SU-DHL-6 (cell line): ENCODE measurements at regions not wholly inside any gene's neighbourhood (a gene's known extent, or its start where the extent isn't known, plus 50 kb on each side); places are given as distances from the start of the nearest gene placed in this dataset.

Experiments
- H2AFZ ChIP-seq: fragments of 200-600 bp; sonication (generic); 2 replicates; pipeline ENCODE4 v1.6.1; 2014; ENCODE audit warnings: low read depth, mild to moderate bottlenecking, moderate library complexity, mixed read lengths, antibody characterized with exemption, low read length; ENCODE audit not compliant: severe bottlenecking
- H3F3A ChIP-seq: fragments of 200-600 bp; shearing (Covaris generic); 2 replicates; pipeline ENCODE4 v1.6.0; 2016; ENCODE audit warnings: antibody characterized with exemption, mild to moderate bottlenecking; ENCODE audit not compliant: insufficient read depth
- H3K27ac ChIP-seq: fragments of 200-600 bp; sonication (generic); 2 replicates; pipeline ENCODE4 v1.5.1; 2016; ENCODE audit warnings: low read depth, mild to moderate bottlenecking, low read length, moderate library complexity, mixed read lengths
- H3K27me3 ChIP-seq: fragments of 200-600 bp; sonication (generic), shearing (Covaris generic); 2 replicates; pipeline ENCODE4 v1.6.0; 2014; ENCODE audit warnings: mild to moderate bottlenecking, low read length
- H3K36me3 ChIP-seq: fragments of 200-600 bp; sonication (generic); 2 replicates; pipeline ENCODE4 v1.6.1; 2014; ENCODE audit warnings: mild to moderate bottlenecking, low read length, mixed read lengths
- H3K4me2 ChIP-seq: fragments of 300-600, 200-600 bp; shearing (Covaris generic), sonication (generic); 2 replicates; pipeline ENCODE4 v1.6.0; 2014; ENCODE audit warnings: low read length, low read depth, mild to moderate bottlenecking; ENCODE audit not compliant: poor library complexity, severe bottlenecking
- H3K4me3 ChIP-seq: fragments of 200-600 bp; sonication (generic); 2 replicates; pipeline ENCODE4 v1.5.1; 2014; ENCODE audit warnings: antibody characterized with exemption, low read length, mild to moderate bottlenecking, mixed read lengths; ENCODE audit not compliant: insufficient read depth, poor library complexity, severe bottlenecking
- H3K79me2 ChIP-seq: fragments of 200-600 bp; sonication (generic); 2 replicates; pipeline ENCODE4 v1.6.1; 2014; ENCODE audit warnings: mild to moderate bottlenecking, low read length, moderate library complexity; ENCODE audit not compliant: insufficient read depth
- H3K9ac ChIP-seq: fragments of 200-600 bp; sonication (generic); 2 replicates; pipeline ENCODE4 v1.7.0; 2014; ENCODE audit warnings: mild to moderate bottlenecking, low read length
- H3K9me2 ChIP-seq: fragments of 200-600 bp; sonication (generic); replicated peaks from 2 replicates; pipeline ENCODE4 v1.6.1; 2014; ENCODE audit warnings: low read length; ENCODE audit not compliant: insufficient read depth
- H3K9me3 ChIP-seq: fragments of 200-600 bp; sonication (generic); 2 replicates; pipeline ENCODE4 v1.6.1; 2014; ENCODE audit warnings: low read length, mixed read lengths; ENCODE audit not compliant: insufficient read depth
- H4K20me1 ChIP-seq: fragments of 200-600 bp; sonication (generic); 2 replicates; pipeline ENCODE4 v1.6.1; 2014; ENCODE audit warnings: low read depth, mild to moderate bottlenecking, antibody characterized with exemption, low read length, moderate library complexity, mixed read lengths
- EZH2phosphoT487 ChIP-seq: fragments of 200-600 bp; sonication (generic), shearing (Covaris generic); conservative IDR thresholded peaks from 2 replicates; pipeline ENCODE4 v1.6.1; 2018; ENCODE audit warnings: mild to moderate bottlenecking, antibody characterized with exemption, low read length, moderate library complexity, mixed read lengths
- TF ChIP-seq, protein P1 (sequence below): fragments of 200-600 bp; sonication (generic); IDR thresholded peaks from one replicate; pipeline ENCODE4 v1.5.1; 2017; ENCODE audit warnings: antibody characterized with exemption, mild to moderate bottlenecking, low read length, moderate library complexity; ENCODE audit not compliant: insufficient read depth, poor library complexity, severe bottlenecking

DNA sequence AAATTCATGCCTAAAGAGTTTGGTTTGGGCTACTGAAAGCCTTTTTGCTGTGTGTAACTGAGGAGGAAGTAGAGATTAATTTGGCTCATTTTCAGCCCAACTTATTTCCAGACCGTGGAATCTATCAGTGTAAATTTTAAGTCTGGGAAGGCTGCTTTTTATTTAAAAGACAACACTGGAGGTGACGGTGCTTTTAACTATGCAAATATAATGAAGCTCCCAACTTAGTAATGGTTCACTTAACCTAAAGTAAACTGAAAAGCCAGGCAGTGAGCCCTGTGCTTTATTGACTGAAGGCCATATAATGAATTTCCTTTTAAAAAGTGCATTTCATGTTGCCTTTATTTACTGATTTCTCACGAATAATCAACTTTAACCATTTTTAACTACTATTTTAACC, 127.2 kb downstream of the NPY start:
- Histone ChIP-seq H3K9me3 (peaks cover 14% of the 10 kb centered on the region; the same call in 1 of the 2 replicates), H2AFZ (no peak overlapping the region), H4K20me1 (no peaks in the 10 kb centered on the region), H3K4me2 (no peak overlapping the region), H3K27me3 (no peaks in the 10 kb centered on the region), H3K9me2 (no peaks in the 10 kb centered on the region), H3K27ac (no peak overlapping the region), H3K79me2 (no peaks in the 10 kb centered on the region), H3K9ac (no peak overlapping the region), H3F3A (no peaks in the 10 kb centered on the region), H3K36me3 (0 out of 2 replicates have a peak, but pooled peaks cover 3% of the 10 kb centered on the region), H3K4me3 (no peak overlapping the region)
- no peak for TF ChIP-seq EZH2phosphoT487
- TF ChIP-seq, protein P1, sequence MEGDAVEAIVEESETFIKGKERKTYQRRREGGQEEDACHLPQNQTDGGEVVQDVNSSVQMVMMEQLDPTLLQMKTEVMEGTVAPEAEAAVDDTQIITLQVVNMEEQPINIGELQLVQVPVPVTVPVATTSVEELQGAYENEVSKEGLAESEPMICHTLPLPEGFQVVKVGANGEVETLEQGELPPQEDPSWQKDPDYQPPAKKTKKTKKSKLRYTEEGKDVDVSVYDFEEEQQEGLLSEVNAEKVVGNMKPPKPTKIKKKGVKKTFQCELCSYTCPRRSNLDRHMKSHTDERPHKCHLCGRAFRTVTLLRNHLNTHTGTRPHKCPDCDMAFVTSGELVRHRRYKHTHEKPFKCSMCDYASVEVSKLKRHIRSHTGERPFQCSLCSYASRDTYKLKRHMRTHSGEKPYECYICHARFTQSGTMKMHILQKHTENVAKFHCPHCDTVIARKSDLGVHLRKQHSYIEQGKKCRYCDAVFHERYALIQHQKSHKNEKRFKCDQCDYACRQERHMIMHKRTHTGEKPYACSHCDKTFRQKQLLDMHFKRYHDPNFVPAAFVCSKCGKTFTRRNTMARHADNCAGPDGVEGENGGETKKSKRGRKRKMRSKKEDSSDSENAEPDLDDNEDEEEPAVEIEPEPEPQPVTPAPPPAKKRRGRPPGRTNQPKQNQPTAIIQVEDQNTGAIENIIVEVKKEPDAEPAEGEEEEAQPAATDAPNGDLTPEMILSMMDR = no peak

DNA sequence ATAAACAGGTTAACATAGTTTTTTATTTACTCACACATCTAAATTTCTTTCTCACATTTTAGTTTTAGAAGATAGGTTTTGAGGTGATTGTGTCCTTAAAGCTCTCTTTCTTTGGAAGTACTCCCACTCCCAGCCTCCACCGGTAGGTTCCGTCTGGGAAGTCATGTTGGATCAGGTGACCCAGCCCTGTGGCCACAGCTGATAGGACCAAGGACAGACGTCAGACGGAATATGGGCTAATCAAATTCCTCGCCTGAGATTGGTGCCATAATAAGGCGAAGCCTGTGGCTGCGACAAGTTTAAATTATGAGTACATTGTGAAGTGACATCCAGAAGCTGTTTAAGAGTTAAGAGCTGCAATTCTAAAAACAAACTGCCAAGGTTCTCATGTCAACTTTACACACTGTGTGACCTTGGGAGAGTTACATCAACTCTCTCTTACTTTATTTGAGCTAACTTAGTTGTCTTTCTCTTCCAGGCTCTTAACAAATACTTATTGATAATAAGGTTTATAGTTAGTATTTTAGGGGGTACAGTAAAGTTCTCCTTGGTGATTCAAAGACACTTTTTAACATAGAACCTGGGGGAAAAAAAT, 133.6 kb downstream of the NPY start:
- H3K4me2 ChIP-seq = no peak overlapping the region
- no peak for TF ChIP-seq EZH2phosphoT487
- TF ChIP-seq, protein P1 = no peak
- no peaks in the 10 kb centered on the region for H3K79me2 ChIP-seq
- no peaks in the 10 kb centered on the region for H3F3A ChIP-seq
- no peaks in the 10 kb centered on the region for H4K20me1 ChIP-seq
- no peak overlapping the region for H3K27ac ChIP-seq
- no peak overlapping the region for H3K4me3 ChIP-seq
- H3K9ac ChIP-seq = no peak overlapping the region
- H3K27me3 ChIP-seq = no peaks in the 10 kb centered on the region
- H3K9me3 ChIP-seq = peaks cover 14% of the 10 kb centered on the region; the same call in 1 of the 2 replicates
- no peaks in the 10 kb centered on the region for H3K9me2 ChIP-seq
- no peak overlapping the region for H2AFZ ChIP-seq
- H3K36me3 ChIP-seq = 0 out of 2 replicates have a peak, but pooled peaks cover 3% of the 10 kb centered on the region

DNA sequence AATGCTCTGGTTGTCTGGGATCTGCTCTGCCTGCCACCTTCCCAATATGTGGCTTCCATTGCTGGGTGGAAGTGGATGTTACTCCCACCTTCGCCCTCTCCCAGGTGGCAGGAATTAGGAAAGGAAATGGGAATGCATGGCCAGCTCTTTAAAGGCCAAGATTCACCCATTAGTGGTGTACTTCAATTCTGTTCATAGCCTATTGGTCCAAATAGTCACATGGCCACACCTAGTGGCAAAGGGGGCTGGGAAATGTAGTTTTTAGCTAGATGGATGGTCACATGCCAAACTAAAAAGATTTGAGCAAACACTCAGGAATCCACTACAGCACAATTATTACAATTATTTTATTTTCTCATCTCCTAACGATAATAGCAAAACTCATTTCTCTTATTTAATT, 135.1 kb downstream of the NPY start:
- H3F3A ChIP-seq = no peaks in the 10 kb centered on the region
- no peak overlapping the region for H3K9ac ChIP-seq
- peaks cover 5% of the 10 kb centered on the region; the same call in 1 of the 2 replicates for H3K9me3 ChIP-seq
- no peaks in the 10 kb centered on the region for H3K27me3 ChIP-seq
- H3K36me3 ChIP-seq = no peaks in the 10 kb centered on the region
- no peaks in the 10 kb centered on the region for H4K20me1 ChIP-seq
- H3K27ac ChIP-seq = no peak overlapping the region
- H3K79me2 ChIP-seq = no peaks in the 10 kb centered on the region
- H2AFZ ChIP-seq = no peak overlapping the region
- H3K4me2 ChIP-seq = no peak overlapping the region
- H3K9me2 ChIP-seq = no peaks in the 10 kb centered on the region
- TF ChIP-seq EZH2phosphoT487 = no peak
- TF ChIP-seq, protein P1 = no peak
- H3K4me3 ChIP-seq = no peak overlapping the region
